Endodermal cell (in vitro differentiated cells): ENCODE measurements at regions not wholly inside any gene's neighbourhood (a gene's known extent, or its start where the extent isn't known, plus 50 kb on each side); places are given as distances from the start of the nearest gene placed in this dataset.
"Not testable (repeated sequence)": the region's sequence is repeated elsewhere in the genome, so short reads cannot be mapped to it uniquely, and the experiment has no call there.

Experiments used
- DNase-seq: peaks from one replicate; pipeline ENCODE4 v3.0.0-alpha.2; 2017
- H3K27ac ChIP-seq: 2 replicates; pipeline ENCODE4 v1.5.1; 2013; ENCODE audit warnings: mild to moderate bottlenecking, low read depth, low read length, moderate library complexity
- H3K27me3 ChIP-seq: 2 replicates; pipeline ENCODE4 v1.6.1; 2013; ENCODE audit warnings: mild to moderate bottlenecking, low read length, moderate library complexity; ENCODE audit not compliant: insufficient read depth, control insufficient read depth, poor library complexity, severe bottlenecking
- H3K36me3 ChIP-seq: 2 replicates; pipeline ENCODE4 v1.7.0; 2013; ENCODE audit warnings: mild to moderate bottlenecking, low read length, moderate library complexity; ENCODE audit not compliant: control insufficient read depth, insufficient read depth
- H3K4me1 ChIP-seq: one replicate; pipeline ENCODE4 v1.7.0; 2013; ENCODE audit warnings: low read length; ENCODE audit not compliant: control insufficient read depth, insufficient read depth
- H3K4me3 ChIP-seq: 2 replicates; pipeline ENCODE4 v1.5.1; 2013; ENCODE audit warnings: mild to moderate bottlenecking, low read length, moderate library complexity
- H3K9ac ChIP-seq: 2 replicates; pipeline ENCODE4 v1.6.1; 2013; ENCODE audit warnings: mild to moderate bottlenecking, low read length, moderate library complexity; ENCODE audit not compliant: poor library complexity, severe bottlenecking; ENCODE audit errors: extremely low read depth
- H3K9me3 ChIP-seq: 2 replicates; pipeline ENCODE4 v1.6.1; 2013; ENCODE audit warnings: mild to moderate bottlenecking, low read length, moderate library complexity; ENCODE audit not compliant: control insufficient read depth
- H3K27ac Mint-ChIP-seq: 2 replicates; pipeline ENCODE4 v1.8.0; 2020; ENCODE audit warnings: mixed read lengths
- H3K27me3 Mint-ChIP-seq: 2 replicates; pipeline ENCODE4 v1.8.0; 2021; ENCODE audit warnings: mild to moderate bottlenecking, mixed read lengths; ENCODE audit not compliant: insufficient read depth
- H3K36me3 Mint-ChIP-seq: 2 replicates; pipeline ENCODE4 v1.8.0; 2020; ENCODE audit warnings: low read depth, mixed read lengths
- H3K4me1 Mint-ChIP-seq: 2 replicates; pipeline ENCODE4 v1.8.0; 2020; ENCODE audit warnings: mixed read lengths
- H3K4me3 Mint-ChIP-seq: 2 replicates; pipeline ENCODE4 v1.8.0; 2020; ENCODE audit warnings: mild to moderate bottlenecking, moderate library complexity, mixed read lengths
- H3K9me3 Mint-ChIP-seq: 2 replicates; pipeline ENCODE4 v1.8.0; 2020; ENCODE audit warnings: mild to moderate bottlenecking, mixed read lengths
- CTCF ChIP-seq: fragments of 200-600 bp; sonication (generic); conservative IDR thresholded peaks from 2 replicates; pipeline ENCODE4 v1.5.0; 2021; ENCODE audit warnings: antibody characterized with exemption, mild to moderate bottlenecking
- WGBS, 2 experiments: methylation state at CpG; one replicate each; pipeline versions ENCODE4 v1.1.5 to v1.1.7; 2013; ENCODE audit warnings: missing lambda C conversion rate in 2 of 2, mixed read lengths in 1 of 2; ENCODE audit not compliant: insufficient coverage in 1 of 2, insufficient read length in 1 of 2; 5-methylcytosine and 5-hydroxymethylcytosine counted together

- Mint-ChIP-seq H3K27ac (no peak overlapping the region), H3K9me3 (peaks cover 11% of the 10 kb centered on the region), H3K4me1 (peaks cover 6% of the 10 kb centered on the region), H3K4me3 (no peak overlapping the region), H3K27me3 (peaks cover 25% of the 10 kb centered on the region), H3K36me3 (no peaks in the 10 kb centered on the region)
- H3K4me1 ChIP-seq = no peaks in the 10 kb centered on the region
- TF ChIP-seq CTCF = no peak
- H3K27me3 ChIP-seq = peaks cover 30% of the 10 kb centered on the region
- H3K36me3 ChIP-seq = no peaks in the 10 kb centered on the region
- H3K9ac ChIP-seq = no peak overlapping the region
- WGBS, 2 experiments = 100% methylated on average over 2 of the region's 2 CpGs; no CpG with 5 or more reads in 1 of the 2 experiments
- DNase-seq = no peak
- no peak overlapping the region for H3K27ac ChIP-seq
- peaks cover 16% of the 10 kb centered on the region for H3K9me3 ChIP-seq
- H3K4me3 ChIP-seq = no peak overlapping the region
Observed at GRCh38 chr15:39514933-39515332, 65.9 kb upstream of the THBS1 start.

- no peak overlapping the region for H3K4me3 ChIP-seq
- peaks cover 16% of the 10 kb centered on the region for H3K9me3 ChIP-seq
- WGBS, 2 experiments = 93 to 94% methylated on average over 2 to 3 of the region's 3 CpGs
- peaks cover 38% of the 10 kb centered on the region for H3K27me3 ChIP-seq
- Mint-ChIP-seq H3K27me3 (peaks cover 27% of the 10 kb centered on the region), H3K4me1 (peaks cover 6% of the 10 kb centered on the region), H3K36me3 (no peaks in the 10 kb centered on the region), H3K27ac (no peak overlapping the region), H3K4me3 (no peak overlapping the region), H3K9me3 (peaks cover 11% of the 10 kb centered on the region)
- H3K36me3 ChIP-seq = no peaks in the 10 kb centered on the region
- H3K9ac ChIP-seq = no peak overlapping the region
- H3K4me1 ChIP-seq = no peaks in the 10 kb centered on the region
- no peak overlapping the region for H3K27ac ChIP-seq
- no peak for TF ChIP-seq CTCF
- DNase-seq = no peak
Observed at GRCh38 chr15:39515765-39516164, 65.1 kb upstream of the THBS1 start.

- H3K9me3 Mint-ChIP-seq = peaks cover 11% of the 10 kb centered on the region
- peaks cover 21% of the 10 kb centered on the region for H3K27me3 Mint-ChIP-seq
- Histone ChIP-seq H3K36me3 (no peaks in the 10 kb centered on the region), H3K27ac (no peak overlapping the region), H3K4me1 (no peaks in the 10 kb centered on the region), H3K9me3 (peaks cover 16% of the 10 kb centered on the region), H3K27me3 (peaks cover 24% of the 10 kb centered on the region), H3K9ac (no peak overlapping the region), H3K4me3 (no peak overlapping the region)
- H3K36me3 Mint-ChIP-seq = no peaks in the 10 kb centered on the region
- no peak overlapping the region for H3K27ac Mint-ChIP-seq
- H3K4me3 Mint-ChIP-seq = no peak overlapping the region
- H3K4me1 Mint-ChIP-seq = peaks cover 6% of the 10 kb centered on the region
- no peak for TF ChIP-seq CTCF
- no peak for DNase-seq
- 73 to 88% methylated on average over 1 to 6 of the region's 6 CpGs for WGBS, 2 experiments
Observed at GRCh38 chr15:39517122-39517855, 63.6 kb upstream of the THBS1 start.

- not testable (repeated sequence) for DNase-seq, H3K27ac ChIP-seq, H3K36me3 ChIP-seq, H3K4me1 Mint-ChIP-seq, H3K27ac Mint-ChIP-seq, H3K4me3 Mint-ChIP-seq, H3K9me3 Mint-ChIP-seq, H3K9ac ChIP-seq, H3K4me1 ChIP-seq, H3K36me3 Mint-ChIP-seq, H3K4me3 ChIP-seq, H3K9me3 ChIP-seq
- WGBS, 2 experiments = 94 to 100% methylated on average over 2 of the region's 5 CpGs
- peaks cover 21% of the 10 kb centered on the region for H3K27me3 Mint-ChIP-seq
- peaks cover 11% of the 10 kb centered on the region for H3K27me3 ChIP-seq
Observed at GRCh38 chr15:39523968-39524367, 56.9 kb upstream of the THBS1 start.
